ENCODE measurements at regions not wholly inside any gene's neighbourhood (a gene's known extent, or its start where the extent isn't known, plus 50 kb on each side); places are given as distances from the start of the nearest gene placed in this dataset.

- TF ChIP-seq CTCF (IDR thresholded peaks at IDR 0.05) (no peak), POLR2AphosphoS5 (IDR thresholded peaks at IDR 0.05) (no peak)
Measured at GRCh38 chr3:23083701-23084100, 119.4 kb upstream of the UBE2E2 start.
